CD4-positive, alpha-beta T cell treated with Interferon gamma for 1 hour (primary cell): ENCODE measurements at regions not wholly inside any gene's neighbourhood (a gene's known extent, or its start where the extent isn't known, plus 50 kb on each side); places are given as distances from the start of the nearest gene placed in this dataset.
"Not testable (repeated sequence)": the region's sequence is repeated elsewhere in the genome, so short reads cannot be mapped to it uniquely, and the experiment has no call there.

ENCODE experiments used
- DNase-seq: peaks from one replicate; pipeline ENCODE4 v3.0.0-alpha.2; 2020

DNA sequence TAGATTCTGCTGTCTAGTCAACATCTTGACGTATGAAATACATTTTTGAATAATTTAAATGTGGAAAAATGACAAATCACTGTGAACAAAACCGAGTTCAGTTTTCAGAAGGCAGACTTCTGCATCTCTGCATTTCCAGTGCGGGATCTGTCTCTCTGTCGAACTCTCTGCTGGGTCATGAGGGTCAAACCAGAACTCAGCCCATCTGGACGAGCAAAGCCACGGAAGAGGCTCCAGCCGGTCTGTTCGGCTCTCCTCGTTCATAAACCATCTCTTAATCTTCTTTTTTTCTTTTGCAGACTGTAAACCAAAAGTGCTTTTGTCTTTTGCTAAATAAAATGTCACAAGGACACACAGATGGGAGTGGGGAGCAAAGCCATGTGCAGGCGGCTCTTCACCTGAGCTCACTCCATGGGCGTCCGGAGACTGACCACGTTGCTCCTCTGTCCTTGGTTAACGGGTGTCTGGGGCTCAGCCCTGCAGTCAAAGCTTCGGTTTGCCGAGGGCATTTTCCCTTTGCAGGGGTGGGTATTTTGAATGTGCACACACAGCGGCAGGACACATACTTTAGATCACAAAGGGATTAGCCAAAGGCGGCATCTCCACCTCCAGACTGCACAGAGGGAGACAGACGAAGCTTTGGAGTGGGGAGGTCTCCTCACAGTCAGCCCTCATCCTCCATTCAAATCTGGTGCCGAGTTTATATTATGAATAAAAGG, 737.9 kb upstream of the SALL3 start:
- DNase-seq = no peak

DNA sequence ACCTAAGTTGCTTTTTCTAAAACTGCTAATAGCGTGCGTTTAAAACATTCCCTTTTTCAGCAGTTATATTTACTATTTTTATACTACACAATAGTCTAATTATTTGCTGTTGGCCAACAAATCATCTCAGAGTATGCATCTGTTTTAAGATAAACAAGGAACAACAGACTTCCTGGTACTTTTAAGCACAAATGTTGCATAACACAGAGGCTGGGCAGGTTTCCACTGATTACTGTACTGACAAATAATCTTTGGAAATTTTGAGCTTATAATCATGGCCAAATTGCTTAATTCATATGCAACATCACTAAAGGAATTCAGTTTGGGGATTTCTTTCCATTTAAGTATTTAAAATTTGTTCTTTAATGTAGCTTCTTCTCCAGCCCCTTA, 737.4 kb upstream of the SALL3 start:
- no peak for DNase-seq

DNA sequence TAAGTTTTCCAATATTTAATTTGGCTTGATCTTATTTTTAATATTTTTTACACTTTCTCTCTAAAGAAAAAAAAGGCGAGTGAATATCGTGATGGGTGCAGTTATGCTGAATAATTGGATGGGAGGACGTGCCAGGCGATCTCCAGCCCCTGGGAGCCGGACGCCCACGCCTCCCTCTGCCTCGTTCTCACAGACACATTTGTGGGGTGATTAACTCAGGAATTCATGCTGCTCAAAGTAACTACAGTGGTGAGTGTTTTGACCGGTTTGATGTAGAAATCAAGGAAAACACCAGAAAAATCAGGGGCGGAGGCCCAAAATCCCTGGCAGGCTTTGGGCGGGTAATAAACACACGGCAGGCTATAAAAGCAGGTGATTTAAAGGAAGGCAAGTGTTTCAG, 736.8 kb upstream of the SALL3 start:
- no peak for DNase-seq

DNA sequence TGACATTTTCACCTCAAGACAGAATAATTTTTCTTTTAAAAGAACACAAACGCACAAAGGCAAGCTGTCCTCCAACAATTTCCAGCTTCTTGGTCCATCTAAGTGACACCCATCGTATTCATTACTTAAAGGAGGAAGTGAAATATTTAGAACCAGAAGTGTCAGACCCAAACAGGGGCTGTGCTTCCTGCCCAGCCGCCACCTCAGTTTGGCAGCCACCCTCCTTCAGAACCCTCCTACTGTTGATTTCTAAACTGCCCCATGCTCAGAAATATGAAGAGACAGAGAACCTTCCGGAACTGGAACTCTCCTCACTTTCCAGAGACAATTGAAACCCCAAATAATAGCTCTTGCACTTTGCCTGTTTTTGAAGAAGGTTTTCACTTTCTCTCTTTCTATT, 734.8 kb upstream of the SALL3 start:
- no peak for DNase-seq

DNA sequence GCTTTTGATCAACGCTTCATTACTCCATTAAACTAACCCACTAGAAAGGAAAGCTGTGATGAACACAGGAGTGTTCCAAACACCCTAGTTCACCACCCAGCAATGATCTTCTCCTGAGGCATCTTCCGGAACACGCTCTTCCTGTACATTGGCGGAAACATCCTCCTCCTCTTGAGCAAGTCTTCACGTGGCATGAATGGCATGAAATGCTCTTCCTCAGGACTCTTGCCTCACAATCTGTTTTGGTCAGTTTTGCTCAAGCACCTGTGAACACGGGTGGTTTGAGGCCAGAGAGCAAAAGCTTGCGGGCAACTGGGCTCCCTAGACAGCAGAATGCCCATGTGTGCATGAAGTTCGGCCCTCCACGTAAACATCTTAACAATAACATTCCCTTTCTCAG, 734.2 kb upstream of the SALL3 start:
- no peak for DNase-seq

DNA sequence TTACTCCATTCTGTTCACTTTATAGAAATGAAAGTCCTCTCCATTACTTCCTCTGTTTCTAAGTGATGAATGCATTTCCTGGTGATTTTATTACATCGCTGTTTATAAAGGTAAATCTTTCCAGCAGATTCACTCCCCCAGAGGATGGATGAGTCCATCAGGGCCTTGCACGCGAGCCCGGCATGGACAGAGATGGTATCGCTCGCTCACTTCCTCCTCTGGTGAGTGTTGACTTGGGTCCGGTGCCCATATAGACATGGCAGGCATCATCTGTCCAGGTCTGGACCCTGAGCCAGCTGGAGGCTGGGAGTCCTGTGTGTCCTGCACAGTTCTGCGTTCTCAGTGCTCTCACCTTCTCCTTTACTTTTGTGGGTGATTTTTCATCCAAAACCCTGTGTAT, 733.6 kb upstream of the SALL3 start:
- no peak for DNase-seq

DNA sequence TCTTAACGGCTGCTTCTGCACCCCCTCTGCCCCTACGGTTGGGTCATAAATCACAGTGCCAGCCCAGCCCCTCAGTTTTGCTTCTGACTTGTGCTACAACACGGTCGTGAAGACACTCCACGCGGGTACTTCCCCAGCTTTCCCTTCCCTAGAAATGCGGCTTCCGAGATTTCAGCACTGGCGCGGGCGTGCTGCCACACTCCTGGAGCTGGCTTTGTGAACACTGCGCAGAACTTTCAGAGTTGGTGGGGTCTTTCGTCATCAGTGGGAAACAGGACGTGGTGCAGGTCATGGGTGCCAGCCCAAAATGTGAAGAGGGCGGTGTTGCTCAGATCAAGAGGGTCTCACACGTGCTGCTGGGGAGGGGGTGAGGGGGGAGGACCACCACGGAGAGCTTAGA, 733.0 kb upstream of the SALL3 start:
- no peak for DNase-seq

DNA sequence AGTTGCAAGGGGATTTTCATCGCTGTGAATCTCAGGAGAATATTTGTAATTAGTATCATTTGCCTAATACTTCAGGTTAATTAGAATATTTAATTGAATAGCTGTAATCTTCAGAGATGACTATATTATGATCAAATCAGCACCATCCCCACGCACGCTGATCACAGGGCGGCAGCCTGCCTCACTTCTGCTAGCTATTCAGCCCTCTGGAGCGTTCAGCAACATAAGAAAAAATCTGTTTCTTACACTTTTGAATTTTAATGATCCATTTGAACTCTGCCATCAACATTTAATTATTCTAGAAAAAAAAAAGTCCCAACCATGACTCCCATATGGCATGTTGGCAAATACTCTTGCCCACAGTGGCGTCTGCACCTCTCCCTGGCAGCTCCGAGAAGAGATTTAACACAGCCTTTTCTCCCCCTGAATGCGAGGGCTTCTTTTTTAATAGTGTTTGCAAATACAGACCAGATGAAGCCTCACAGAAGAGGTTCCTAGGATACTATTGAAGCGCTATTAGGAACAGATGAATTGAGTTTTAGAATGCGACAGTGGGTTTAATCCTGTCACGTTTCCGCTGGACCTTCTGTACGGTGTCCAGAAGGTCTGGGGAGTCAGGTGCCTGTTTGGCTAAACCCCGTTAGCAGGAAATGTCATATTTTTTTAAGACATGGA, 731.9 kb upstream of the SALL3 start:
- no peak for DNase-seq

DNA sequence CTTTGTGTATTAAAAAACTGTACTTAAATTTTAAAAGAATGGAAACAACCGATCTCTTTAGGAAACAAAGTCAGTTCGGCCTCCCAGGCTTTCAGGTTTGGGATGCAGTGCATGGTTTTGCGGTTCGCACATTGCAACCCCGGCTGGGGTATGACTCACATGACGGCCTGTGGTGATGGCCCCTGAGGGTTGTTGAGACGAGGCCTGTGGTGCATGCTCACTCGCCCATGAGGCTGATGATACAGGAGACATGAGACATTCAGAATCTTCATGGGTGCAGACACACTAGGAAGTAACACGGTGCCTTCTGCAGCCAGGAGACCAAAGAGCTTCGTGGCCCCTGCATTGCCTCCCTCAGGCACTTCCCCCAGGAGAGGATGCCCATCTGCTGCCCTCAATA, 724.6 kb upstream of the SALL3 start:
- no peak for DNase-seq

DNA sequence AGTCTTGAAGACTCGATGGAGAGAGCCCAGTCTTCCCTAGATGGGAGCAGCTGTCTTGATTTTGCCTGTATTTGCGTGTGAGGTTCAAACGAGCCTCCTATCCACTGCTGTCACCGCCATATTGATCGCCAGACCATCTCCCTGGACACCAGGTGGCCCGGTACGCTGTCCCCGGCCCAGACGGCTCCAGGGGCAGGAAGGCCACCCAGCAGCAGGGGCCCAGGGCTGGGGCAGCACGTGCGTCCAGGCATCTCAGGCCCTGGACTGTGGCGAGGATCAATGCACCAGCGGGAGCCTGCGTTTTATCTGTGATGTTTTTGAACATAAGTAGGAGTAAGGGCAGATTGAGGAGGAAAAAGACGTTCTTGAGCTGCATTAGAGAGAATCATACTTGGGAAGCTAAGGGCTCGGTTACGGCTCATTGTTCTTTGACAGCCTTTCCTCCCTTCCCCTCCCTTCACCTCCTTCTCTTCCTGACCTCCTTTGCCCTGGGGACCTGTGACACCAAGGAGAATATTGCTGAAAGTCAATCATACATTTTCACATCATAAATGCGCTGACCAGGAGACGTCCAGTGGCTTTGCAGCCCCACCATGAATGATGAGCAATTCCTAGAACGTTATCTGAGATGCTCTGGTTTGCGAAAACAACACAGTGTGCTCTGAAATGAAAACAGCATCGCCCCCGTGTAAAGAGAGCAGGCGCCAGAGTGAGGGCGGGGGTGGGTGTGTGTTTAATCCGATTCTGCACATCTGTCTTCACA, 711.2 kb upstream of the SALL3 start:
- DNase-seq = no peak

DNA sequence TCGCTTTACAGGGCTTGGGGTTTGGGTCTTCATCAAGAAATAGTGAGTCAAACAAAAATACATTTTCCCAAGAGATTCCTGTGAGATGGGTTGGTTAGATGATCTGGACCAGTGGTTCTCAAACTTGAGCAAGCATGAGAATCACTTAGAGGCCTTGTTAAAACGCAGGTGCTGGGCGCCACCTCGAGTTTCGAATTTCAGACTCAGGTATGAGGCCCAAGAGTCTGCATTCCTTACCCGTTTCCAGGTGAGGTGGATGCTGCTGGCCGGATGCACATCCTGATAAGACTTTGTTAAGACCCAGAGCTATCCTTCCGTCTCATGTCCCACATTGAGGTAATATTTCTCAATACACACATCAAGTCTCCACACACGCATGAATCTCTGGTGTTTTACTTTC, 707.8 kb upstream of the SALL3 start:
- DNase-seq = no peak

DNA sequence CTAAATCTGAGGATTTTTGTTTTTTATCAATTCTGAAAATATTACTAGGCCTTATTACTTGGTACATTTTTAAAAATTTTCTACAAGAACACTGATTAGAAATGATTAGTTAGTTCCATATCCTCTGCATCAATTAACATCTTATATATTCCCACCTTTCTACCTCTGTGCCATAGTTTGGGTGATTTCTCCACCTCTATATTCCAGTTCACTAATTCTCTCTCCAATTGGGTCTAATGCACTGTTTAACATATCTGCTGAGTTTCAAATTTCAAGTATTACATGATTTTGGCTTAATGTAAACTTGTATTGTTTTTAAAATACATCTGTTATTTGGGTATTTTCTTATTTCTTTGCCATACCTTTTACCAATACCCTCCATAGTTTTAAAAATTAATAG, 705.7 kb upstream of the SALL3 start:
- no peak for DNase-seq

DNA sequence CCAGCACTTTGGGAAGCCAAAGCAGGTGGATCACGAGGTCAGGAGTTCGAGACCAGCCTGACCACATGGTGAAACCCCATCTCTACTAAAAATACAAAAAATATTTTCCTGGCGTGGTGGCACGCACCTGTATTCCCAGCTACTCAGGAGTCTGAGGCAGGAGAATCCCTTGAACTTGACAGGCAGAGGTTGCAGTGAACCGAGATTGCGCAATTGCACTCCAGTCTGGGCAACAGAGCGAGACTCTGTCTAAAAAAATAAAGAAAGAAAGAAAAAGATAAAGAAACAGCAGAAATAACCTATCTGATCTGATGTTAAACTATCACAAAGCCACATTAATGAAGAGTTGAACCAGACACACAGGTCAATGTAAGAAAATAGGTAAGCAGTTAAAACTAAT, 696.2 kb upstream of the SALL3 start:
- not testable (repeated sequence) for DNase-seq

DNA sequence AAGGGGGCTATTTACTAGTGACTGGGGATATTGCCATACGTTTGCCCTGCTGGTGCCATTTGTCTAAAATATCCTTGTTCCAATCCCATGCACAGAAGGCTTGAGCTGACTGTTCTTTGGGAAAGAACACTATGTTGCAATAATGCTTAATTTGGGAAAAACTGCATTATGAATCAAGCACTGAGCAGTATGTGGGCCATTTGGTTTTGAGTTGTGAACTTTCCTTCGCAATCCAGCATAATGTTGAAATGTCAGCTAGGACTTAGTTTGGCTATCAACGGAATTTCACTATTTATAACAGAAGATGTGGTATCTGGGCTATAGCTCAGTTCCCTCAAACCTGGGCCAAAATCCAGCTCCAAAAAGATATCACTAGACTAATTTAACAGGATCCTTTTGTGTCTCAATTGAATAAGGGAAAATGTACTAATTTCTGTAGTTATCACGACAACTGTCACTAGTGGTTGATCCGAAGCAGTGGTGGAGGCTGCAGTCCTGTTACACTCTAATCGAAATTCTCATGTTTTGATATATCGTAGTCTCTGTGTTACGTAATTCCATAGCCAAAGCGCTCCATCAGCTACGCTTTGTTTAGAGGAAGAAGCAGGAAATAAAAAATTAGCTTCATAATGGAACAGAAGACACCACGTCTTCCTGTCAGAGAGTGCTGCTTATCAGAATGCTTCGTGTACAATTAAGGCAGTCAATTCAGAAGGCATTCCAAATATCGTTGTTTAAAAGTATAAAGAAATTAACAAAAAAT, 686.8 kb upstream of the SALL3 start:
- DNase-seq = no peak

DNA sequence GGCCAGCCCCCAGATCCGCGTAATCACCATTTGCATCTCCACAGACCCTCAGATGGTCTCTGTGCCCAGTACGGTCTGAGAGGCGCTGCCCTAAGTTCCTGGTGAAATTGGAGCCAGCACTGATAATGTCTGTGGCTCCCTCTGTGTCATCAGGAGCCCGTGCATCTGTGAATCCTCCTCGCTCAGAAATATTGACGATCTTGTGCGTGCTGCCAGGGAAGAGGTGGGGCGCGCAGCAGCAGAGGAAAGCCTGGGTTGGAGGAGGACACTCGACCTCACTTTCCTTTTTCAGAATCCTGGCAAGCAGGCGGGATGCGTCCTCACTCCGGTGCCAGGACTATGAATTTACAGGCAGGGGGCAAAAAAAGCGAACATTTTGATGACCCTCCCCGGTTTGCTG, 686.1 kb upstream of the SALL3 start:
- no peak for DNase-seq

DNA sequence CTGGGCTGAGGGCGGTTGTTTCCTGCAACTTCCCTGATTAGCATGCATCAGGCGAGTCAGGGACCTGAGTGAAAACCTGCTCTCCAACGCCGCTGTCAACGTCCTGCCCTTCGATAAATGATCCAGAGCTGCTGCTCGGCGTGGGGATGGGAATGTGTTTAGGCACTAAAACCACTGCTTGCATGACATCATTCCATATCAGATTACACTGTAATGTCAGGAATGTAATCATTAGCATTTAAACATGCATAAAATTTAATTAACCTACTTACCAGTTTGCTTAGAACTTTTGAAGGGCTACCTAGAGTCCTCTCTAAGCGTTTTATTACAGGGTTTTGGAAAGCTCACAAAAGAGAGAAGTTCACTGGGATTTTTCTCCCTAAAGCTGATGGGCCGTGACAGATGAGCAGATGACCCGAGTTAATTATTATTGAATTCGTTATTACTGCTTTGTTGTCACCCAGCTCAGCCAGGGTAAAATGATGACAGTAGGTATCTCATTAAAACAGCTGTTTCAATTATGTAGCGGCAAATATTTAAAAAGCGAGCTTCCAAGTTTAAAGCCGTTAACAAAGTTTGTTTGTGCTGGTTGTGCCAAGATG, 685.6 kb upstream of the SALL3 start:
- DNase-seq = no peak

DNA sequence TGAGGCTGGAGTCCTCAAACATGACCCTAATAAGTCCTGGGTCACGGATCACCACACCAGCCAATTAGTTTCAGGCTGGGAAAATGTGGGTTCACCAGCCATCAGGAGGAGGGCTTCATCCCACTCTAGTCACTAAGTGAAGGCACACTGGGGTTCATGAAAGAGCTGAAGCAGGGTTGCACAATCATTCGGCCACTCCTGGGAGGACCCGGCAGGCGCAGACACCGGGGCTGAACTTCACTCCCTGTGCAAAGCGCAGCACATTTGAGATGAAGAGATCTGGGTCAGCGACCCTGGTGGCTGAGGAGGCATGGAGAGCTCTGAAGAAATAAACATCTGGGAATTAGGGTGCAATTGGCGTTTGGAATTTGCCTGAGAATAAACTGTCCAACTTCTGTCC, 684.4 kb upstream of the SALL3 start:
- no peak for DNase-seq

DNA sequence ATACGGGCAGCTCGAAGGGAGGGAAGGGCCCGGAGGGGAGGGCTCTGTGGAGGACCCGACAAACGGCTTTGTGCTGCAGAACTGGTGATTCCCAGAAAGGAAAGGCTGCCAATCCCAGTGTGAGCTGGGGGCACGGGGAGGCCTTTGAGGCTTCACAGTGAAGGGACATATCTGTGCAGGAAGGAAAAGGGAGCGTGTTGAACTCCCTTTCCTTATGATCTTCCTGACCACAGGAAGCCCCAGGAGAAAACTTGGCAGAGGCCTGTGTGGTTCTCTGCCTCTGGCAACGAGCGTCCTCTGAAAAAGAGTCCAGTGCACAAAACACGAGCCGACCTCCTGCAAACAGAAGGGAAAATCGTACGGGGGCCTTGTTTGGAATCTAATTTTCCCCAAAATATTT, 683.5 kb upstream of the SALL3 start:
- no peak for DNase-seq

DNA sequence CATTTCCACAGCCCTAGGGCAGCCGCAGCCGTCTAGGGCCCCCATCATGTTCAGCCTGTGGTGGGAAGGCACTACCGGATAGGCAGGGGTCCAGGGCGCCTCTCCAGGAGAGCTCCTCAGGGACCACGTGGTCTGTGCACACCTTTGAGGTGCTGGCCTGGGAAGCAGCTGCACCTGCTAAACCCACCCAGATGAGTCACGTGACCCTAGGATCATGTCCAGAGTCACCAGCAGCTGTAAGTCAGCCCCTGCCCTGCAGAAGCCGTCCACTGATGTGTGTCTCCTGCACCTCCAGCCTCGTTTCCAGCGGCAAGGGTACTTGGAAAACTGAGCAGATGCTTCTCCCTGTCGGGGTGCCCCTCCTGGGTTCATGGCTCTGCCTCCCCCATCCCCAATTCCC, 682.6 kb upstream of the SALL3 start:
- DNase-seq = no peak

DNA sequence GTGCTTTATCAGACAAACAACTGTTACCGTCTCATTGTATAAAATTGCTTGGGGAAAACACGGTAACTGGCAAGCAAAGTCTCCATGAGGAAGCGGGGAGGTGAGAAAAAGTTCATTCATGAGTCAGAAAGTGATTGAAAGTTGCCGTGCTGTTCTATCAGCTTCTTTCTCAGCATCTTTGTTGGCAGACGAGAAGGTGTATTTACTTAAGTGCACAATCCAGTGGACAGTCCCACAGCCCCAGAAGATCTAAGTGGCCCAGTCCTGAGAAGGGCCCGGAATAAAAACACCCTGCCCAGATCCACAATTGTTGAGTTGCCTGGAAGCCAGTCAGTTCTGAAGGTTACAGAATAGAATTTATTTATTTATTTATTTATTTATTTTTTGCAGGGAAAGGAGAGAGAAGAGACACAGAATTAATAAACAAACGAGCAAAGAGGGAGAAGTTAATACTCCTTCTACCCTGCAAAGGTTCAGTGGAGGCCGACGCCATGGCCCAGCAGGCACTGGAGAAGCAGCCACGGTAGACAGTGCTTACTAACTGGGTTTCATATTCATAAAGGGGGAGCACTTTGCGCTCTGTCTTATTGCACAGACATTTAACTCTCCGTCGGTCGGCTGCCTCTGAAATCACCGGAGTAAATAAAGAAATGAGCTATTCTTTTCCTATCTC, 676.0 kb upstream of the SALL3 start:
- DNase-seq = no peak

DNA sequence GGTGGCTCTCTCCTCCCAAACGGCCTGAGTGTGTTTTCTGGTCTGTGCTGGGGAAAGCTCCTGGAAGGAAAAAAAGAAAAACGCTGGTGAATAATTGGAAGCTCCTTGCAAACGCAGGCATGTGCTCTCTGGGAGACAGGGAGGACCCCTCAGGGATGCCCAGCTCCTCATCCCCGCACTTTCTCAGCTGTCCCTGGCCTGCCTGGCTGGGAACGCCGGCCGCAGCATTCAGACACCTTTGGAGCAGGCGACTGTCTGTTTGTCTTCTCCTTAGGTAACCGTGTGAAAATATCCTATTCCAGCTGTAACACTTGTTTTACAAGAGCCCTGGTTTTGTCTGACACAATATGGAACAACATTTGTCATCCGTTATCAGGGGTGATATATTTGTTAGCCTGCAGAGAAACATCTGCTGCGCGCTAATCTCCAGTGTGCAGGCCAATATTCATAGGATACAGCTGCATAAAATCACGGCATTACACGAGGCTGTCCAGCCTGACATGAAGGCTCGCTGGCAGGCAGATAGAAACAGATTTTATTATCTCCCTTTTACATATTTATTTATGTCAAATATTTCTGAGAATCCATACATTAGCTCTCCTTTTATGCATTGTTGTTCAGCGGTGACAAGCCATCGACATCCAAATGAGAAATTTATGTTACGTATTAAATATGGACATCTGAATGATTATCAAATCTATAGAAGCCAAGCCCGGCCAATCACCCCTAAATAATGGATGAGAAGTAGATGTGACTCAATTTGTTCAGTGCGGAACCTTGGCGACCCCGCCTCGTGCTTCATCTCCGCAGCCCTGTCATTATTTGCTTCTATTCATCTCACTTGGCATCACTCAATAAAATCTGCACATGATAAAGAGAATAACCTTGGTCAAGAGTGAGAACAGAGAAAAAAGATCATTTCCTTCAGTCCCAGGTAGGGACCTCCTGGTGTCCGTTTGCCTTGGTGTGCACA, 675.1 kb upstream of the SALL3 start:
- DNase-seq = no peak
